ENCODE measurements at regions not wholly inside any gene's neighbourhood (a gene's known extent, or its start where the extent isn't known, plus 50 kb on each side); places are given as distances from the start of the nearest gene placed in this dataset.

DNA sequence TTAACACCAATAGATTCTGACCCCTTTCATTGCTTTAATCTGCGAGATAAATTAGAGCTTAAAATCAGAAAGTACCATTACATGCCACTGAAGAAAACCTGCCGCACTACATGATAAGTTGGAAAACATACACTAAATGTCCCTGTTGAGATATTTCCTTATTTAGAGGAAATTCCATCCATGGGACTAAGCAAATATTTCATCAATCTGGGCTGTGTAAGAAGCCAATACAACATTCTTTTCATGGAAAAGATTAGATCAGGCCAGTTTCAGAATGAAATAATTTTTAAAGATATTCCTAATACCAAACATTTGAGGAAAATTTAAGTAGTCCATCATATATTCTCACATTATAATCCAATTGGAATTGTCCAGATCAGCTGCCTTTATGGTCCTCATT, 112.8 kb downstream of the LLPH start:
- no peaks in the 10 kb centered on the region for H3K4me1 ChIP-seq (ENCODE audit: control insufficient read depth, insufficient read depth, low read length)

More for the DNA sequence above, 112.8 kb downstream of the LLPH start:
- Histone ChIP-seq H3K27ac (ENCODE audit: extremely low read depth, low read depth, low read length) (no peak overlapping the region), H3K36me3 (ENCODE audit: control insufficient read depth in 2 of 2, insufficient read depth in 1 of 2, low read length in 2 of 2) (no peaks in the 10 kb centered on the region), H3K4me3 (ENCODE audit: low read depth, low read length) (no peak overlapping the region), H3K9me3 (ENCODE audit: control insufficient read depth, insufficient read depth, low read depth, low read length) (no peaks in the 10 kb centered on the region)
- CTCF ChIA-PET = no interaction called here
- TF ChIP-seq ZNF785 (tag by site-specific recombination; IDR thresholded peaks at IDR 0.05) = no peak
- no peak for TF ChIP-seq GFI1B (tag by site-specific recombination; IDR thresholded peaks at IDR 0.05)
- POLR2A ChIA-PET = no interaction called here
